ENCODE measurements at regions not wholly inside any gene's neighbourhood (a gene's known extent, or its start where the extent isn't known, plus 50 kb on each side); places are given as distances from the start of the nearest gene placed in this dataset.

GRCh38 chr4:38547052-38547451 lies 116.9 kb upstream of the KLF3 start:
- intact Hi-C loops (cut with DNase I, micrococcal nuclease) = no loop called here
- no peak for ATAC-seq
- no peak for DNase-seq

DNA sequence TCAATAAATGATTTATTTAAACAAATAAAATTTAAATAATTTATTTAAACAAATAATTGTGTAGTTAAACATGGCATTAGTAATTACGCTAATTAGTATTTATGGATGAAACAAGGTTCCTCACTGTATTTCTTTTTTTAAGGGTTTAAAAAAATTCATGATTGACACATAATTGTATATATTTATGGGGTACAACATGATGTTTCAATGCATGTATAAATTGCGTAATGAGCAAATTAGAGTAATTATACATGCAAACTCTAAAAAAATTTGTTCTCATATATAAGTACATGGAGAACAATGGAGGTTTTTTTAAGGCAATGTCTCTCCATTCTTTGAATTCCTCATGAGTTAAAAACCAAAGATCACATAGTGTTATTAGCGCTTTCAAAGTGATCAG lies 115.7 kb upstream of the KLF3 start:
- no peak for ATAC-seq
- no peak for DNase-seq
- intact Hi-C loops (cut with DNase I, micrococcal nuclease) = no loop called here

DNA sequence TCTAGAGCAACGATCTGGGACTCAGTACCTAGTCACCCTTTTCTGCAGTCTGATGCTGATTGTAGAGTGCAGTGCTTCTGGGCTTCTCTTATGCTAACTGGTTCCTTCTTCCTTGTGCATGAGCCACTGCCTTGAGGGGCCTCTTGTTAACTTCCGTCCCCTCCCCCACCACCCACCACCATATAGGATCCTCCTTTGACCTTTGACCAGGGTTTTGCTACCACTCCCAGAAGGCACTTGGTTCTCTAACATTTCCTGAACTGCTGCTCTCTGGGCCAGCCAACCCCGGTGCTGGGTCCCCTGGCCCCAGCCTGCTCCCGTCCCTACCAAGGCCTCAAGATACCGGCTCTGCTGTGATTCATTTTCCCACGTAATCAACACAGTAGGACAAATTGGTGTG lies 104.6 kb upstream of the KLF3 start:
- DNase-seq = no peak

GRCh38 chr4:38560340-38560739 lies 103.7 kb upstream of the KLF3 start:
- ATAC-seq (no peak), DNase-seq (no peak)
- intact Hi-C loops (cut with DNase I, micrococcal nuclease) = no loop called here

More for the DNA sequence above, 104.6 kb upstream of the KLF3 start:
- intact Hi-C loops (cut with DNase I, micrococcal nuclease) = no loop called here
- ATAC-seq = peak; percentile 54

- ATAC-seq = no peak
- intact Hi-C loops (cut with DNase I, micrococcal nuclease) = no loop called here
- DNase-seq = no peak
Observed at GRCh38 chr4:38560768-38561558, 103.0 kb upstream of the KLF3 start.

GRCh38 chr4:38562751-38563198 lies 101.2 kb upstream of the KLF3 start:
- intact Hi-C loops (cut with DNase I, micrococcal nuclease) = no loop called here
- peak; percentile 26 to 52 for DNase-seq
- peak; percentile 75 for ATAC-seq

GRCh38 chr4:38563707-38564495 lies 100.1 kb upstream of the KLF3 start:
- ATAC-seq (no peak), DNase-seq (no peak)
- intact Hi-C loops (cut with DNase I, micrococcal nuclease) = no loop called here

DNA sequence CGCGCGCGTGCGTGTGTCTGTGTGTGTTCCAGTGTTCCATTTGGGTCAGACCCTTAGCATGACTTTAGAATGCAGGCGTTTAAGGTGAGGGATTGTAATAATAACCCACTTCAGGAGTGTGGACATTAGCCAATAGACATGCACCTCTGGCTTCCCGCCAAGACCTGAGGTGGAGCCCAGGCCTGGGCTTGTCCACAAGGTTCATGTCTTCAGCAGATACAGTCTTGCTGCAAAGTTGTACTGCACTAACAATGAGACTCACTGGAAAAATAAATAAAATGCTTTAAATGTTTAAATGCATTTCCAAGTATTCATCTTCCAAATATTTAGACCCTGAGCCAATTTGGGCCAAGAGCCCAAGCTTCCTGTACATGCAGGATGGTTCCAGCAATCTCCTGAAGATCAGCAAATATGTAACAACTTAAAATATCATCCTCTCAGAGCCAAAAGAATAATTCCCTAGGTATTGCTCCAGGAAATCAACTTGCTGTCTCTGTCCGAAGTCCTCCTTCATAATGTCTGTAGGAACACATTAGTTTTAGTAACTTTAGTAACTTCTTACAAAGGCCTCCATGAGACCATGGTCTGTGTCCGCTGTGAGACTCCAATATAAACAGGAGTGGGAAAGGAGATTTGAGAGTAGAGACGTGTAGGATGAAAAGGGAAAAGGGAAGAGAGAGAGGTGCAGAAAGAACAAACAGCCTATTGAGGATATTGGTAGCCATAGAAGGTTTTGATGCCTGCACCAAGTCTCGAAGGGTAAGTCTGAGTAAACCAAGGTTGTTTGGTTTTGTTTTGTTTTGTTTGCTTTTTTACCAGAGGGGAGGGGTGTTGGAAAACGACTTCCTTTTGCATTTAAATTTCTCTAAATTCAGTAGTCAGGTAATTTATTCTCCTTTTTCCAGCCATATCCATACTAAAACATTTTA lies 98.5 kb upstream of the KLF3 start:
- intact Hi-C loops (cut with DNase I, micrococcal nuclease) = no loop called here
- ATAC-seq (peak; percentile 50), DNase-seq (peak in 1 of 2 donors; percentile 40)

GRCh38 chr4:38566806-38567398 lies 97.1 kb upstream of the KLF3 start:
- no peak for ATAC-seq
- intact Hi-C loops (cut with DNase I, micrococcal nuclease) = no loop called here

DNA sequence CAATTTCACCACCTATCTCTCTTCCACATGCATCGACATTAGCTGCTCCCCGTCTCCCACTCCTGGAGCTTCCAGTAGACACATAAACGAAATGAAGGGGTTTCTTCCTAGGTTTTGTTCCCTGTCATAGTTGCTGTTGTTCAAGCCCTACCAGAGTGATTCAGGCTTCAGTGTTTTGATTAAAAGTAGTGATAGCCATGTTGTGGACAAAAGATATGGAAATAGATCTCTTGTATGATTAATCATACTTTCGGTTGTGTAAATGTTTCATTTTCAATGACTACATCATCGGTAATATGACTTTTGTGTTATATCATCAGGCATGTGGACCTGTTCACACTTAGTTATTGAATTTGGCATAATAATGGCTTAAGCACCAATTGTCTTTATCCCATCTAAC lies 96.5 kb upstream of the KLF3 start:
- intact Hi-C loops (cut with DNase I, micrococcal nuclease) = no loop called here

More at GRCh38 chr4:38566806-38567398, 97.1 kb upstream of the KLF3 start:
- no peak for DNase-seq

GRCh38 chr4:38568768-38569167 lies 95.2 kb upstream of the KLF3 start:
- DNase-seq (no peak), ATAC-seq (no peak)
- intact Hi-C loops (cut with DNase I, micrococcal nuclease) = no loop called here

More for the DNA sequence above, 96.5 kb upstream of the KLF3 start:
- no peak for ATAC-seq
- DNase-seq = no peak

DNA sequence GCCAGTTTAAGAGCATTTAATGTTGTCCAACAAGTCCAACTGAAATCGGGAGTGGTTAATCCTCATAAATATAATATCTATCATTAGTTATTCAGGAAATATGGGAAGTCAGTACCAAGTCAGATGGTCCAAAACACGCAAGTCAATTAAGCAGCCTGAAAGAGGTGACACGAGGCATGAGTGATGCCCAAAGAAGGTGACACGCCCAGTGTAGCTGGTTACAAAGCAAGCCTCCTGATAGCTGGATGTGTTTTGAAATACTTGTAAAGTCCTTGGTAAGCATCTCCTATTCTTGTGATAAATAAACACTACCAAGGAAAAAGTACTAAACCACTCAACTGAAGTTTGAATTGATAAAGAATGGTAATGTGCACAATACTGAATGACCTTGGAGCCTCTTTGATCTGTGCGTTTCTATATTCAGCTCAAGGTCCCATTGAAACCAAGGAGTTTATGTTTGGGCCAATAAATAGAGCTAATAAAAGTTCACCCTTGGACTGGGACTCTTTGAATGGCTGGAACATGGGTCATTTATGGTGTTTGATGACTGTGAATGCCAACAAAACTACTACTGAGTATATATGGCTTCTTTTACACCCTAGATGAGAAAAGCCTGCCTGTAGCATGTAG lies 93.2 kb upstream of the KLF3 start:
- intact Hi-C loops (cut with DNase I, micrococcal nuclease) = no loop called here
- no peak for DNase-seq
- peak; percentile 87 for ATAC-seq

DNA sequence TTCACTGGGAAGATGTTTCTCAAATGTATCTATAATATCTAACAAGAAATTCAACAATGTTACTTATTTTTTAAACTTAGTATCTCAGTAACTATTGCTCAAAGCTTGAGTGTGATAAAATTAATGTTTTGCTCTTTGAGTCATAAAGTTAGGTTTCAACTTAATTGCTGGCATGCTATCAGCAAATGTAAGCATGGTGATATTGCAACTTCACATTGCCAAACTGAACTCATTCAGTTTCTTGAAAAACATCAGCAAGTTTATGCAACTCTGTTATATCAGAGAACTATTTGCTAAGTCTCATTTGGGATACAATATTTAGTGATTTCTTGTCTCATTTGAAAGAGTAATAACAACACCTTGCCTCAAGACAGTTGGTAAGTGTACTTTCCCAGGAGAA lies 91.2 kb upstream of the KLF3 start:
- intact Hi-C loops (cut with DNase I, micrococcal nuclease) = no loop called here
- ATAC-seq = no peak
- DNase-seq = no peak

DNA sequence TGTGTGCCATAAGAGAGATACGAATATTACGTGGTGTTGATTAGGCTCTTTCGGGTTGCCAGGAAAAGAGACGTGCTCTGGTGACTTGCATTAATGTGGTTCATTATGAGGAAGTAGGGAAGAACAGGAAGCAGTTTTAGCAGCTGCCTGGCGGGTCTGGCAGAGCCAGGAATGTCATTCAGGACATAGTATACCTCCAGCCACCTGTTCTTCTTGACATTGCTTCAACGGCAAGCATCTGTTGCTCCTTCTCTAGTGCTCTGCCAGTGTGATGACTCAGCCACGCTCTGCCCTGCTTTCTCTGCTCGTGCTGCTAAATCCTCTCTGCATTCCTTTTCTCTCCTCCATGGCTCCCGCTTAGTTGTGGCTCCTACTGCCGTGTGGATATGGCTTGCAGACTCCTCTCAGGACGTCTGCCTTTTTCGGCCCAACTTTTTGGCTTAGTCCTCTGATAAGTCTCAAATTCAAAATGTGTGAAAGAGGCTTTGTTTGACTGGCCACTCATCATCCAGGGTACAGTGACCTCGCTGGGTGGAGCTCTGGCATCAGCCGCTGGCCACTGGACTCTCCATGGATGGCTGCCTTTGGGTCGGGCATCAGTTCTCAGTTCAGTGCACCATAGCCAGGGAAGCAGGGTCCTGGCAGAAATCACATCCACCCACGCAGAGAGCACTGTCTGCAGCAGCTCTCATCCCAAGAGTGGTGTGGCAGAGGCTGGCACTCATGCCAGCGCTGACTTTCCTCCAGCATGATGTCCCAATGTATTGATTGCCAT lies 89.3 kb upstream of the KLF3 start:
- DNase-seq = peak; percentile 51 to 77
- peak; percentile 64 for ATAC-seq
- intact Hi-C loops (cut with DNase I, micrococcal nuclease) = no loop called here

- no peak for DNase-seq
- ATAC-seq = no peak
- intact Hi-C loops (cut with DNase I, micrococcal nuclease) = no loop called here
Observed at GRCh38 chr4:38576767-38577166, 87.2 kb upstream of the KLF3 start.

- ATAC-seq (no peak), DNase-seq (no peak)
- intact Hi-C loops (cut with DNase I, micrococcal nuclease) = no loop called here
Observed at GRCh38 chr4:38577462-38577861, 86.5 kb upstream of the KLF3 start.

- DNase-seq (no peak), ATAC-seq (peak; percentile 23)
Observed at GRCh38 chr4:38581426-38582106, 82.4 kb upstream of the KLF3 start.

More at GRCh38 chr4:38581426-38582106, 82.4 kb upstream of the KLF3 start:
- intact Hi-C loops (cut with DNase I, micrococcal nuclease) = no loop called here
